ENCODE measurements at regions not wholly inside any gene's neighbourhood (a gene's known extent, or its start where the extent isn't known, plus 50 kb on each side); places are given as distances from the start of the nearest gene placed in this dataset.

DNA sequence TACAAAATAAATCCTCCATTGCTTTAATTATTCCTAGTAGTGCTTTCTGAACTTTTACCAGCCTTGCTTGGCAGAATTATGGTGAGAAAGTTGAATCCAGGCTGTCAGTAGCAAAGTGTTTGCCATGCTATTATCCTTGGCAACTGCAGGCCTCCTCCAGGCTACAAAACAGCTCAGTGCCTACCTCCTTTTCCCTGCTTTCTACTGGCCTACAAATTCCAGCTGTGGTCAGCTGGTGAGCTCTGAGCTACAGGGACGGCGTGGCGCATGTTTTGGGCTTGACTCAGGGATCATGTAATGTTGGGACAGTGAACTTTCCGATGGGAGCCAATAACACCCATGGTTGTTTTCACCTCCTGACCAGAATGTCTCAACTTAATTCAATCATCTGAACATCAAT is 456.1 kb upstream of the ADAMTS5 start:
- peak; percentile 87 to 90 for DNase-seq

DNA sequence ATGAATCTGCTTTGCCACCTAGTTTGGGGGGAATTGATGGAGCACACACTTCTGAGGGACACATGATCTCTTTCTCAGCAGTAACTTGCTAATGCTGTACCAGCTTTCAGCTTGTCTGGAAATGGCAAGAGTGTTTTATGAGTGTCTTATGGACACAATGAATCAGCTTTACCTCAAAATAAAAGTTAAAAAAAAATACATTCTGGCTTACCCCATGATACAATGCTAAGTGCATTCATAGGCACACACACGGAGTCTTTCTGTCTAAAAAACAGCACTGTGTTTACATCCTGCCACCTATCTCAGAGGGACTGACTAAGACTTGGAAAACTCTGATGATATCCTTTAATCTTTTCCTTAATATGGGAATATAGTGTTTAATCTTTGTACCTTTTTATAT is 455.5 kb upstream of the ADAMTS5 start:
- no peaks in the 10 kb centered on the region for H3K79me2 ChIP-seq (ENCODE audit: control insufficient read depth, insufficient read depth, low read length, poor library complexity)
- H2AFZ ChIP-seq (ENCODE audit: insufficient read depth, low read length, poor library complexity), result no peak overlapping the region
- no peak overlapping the region for H3K18ac ChIP-seq (ENCODE audit: low read length)
- H3K9me3 ChIP-seq (ENCODE audit: insufficient read depth, low read depth, low read length), result no peaks in the 10 kb centered on the region
- no peaks in the 10 kb centered on the region for H3K36me3 ChIP-seq (ENCODE audit: control insufficient read depth in 1 of 2, insufficient read depth in 2 of 2, low read length in 2 of 2)
- no peak overlapping the region for H3K9ac ChIP-seq (ENCODE audit: low read length)
- H3K4me3 ChIP-seq (ENCODE audit: low read depth, low read length), result no peak overlapping the region
- no peak overlapping the region for H2AK5ac ChIP-seq (ENCODE audit: low read length)
- no peak overlapping the region for H3K4ac ChIP-seq (ENCODE audit: low read depth, low read length)
- peaks cover 7% of the 10 kb centered on the region for H3K79me1 ChIP-seq (ENCODE audit: low read length)
- no peak overlapping the region for H2BK5ac ChIP-seq (ENCODE audit: low read depth, low read length, poor library complexity)
- no peak overlapping the region for H3K23ac ChIP-seq (ENCODE audit: low read length)
- no peak overlapping the region for H4K8ac ChIP-seq (ENCODE audit: low read depth, low read length)
- H4K12ac ChIP-seq (ENCODE audit: low read depth, low read length), result no peak overlapping the region
- no peak for DNase-seq
- no CpG with 5 or more reads among the region's 1 CpG for WGBS (ENCODE audit: extremely low coverage, insufficient coverage, insufficient read length)
- peaks cover 6% of the 10 kb centered on the region in 2 experiments for H3K4me1 ChIP-seq (ENCODE audit: control insufficient read depth in 1 of 2, insufficient read depth in 2 of 2, low read length in 2 of 2)
- H3K27ac ChIP-seq (ENCODE audit: low read depth, low read length), result no peak overlapping the region
- H4K91ac ChIP-seq (ENCODE audit: low read depth, low read length), result peak overlapping the region; percentile 37
- H3K4me2 ChIP-seq (ENCODE audit: low read length), result no peak overlapping the region
- no peak overlapping the region for H2BK120ac ChIP-seq (ENCODE audit: insufficient read depth, low read length, poor library complexity)
- H3K14ac ChIP-seq (ENCODE audit: low read length), result no peak overlapping the region
- H2BK12ac ChIP-seq (ENCODE audit: low read length), result no peak overlapping the region
- no peaks in the 10 kb centered on the region for H3K27me3 ChIP-seq (ENCODE audit: insufficient read depth, low read length)

More for the DNA sequence above, 456.1 kb upstream of the ADAMTS5 start:
- H3K79me1 ChIP-seq (ENCODE audit: low read length), result peaks cover 7% of the 10 kb centered on the region
- H3K36me3 ChIP-seq (ENCODE audit: control insufficient read depth in 1 of 2, insufficient read depth in 2 of 2, low read length in 2 of 2), result no peaks in the 10 kb centered on the region
- no peak overlapping the region for H4K12ac ChIP-seq (ENCODE audit: low read depth, low read length)
- no peak overlapping the region for H3K9ac ChIP-seq (ENCODE audit: low read length)
- H3K79me2 ChIP-seq (ENCODE audit: control insufficient read depth, insufficient read depth, low read length, poor library complexity), result no peaks in the 10 kb centered on the region
- H2BK5ac ChIP-seq (ENCODE audit: low read depth, low read length, poor library complexity), result no peak overlapping the region
- H2AFZ ChIP-seq (ENCODE audit: insufficient read depth, low read length, poor library complexity), result no peak overlapping the region
- H3K27me3 ChIP-seq (ENCODE audit: insufficient read depth, low read length), result no peaks in the 10 kb centered on the region
- no peak overlapping the region for H2AK5ac ChIP-seq (ENCODE audit: low read length)
- H4K91ac ChIP-seq (ENCODE audit: low read depth, low read length), result no peak overlapping the region
- no peak overlapping the region for H3K4me2 ChIP-seq (ENCODE audit: low read length)
- WGBS (ENCODE audit: extremely low coverage, insufficient coverage, insufficient read length), result no CpG with 5 or more reads among the region's 4 CpGs
- H3K4me3 ChIP-seq (ENCODE audit: low read depth, low read length), result no peak overlapping the region
- no peak overlapping the region for H3K27ac ChIP-seq (ENCODE audit: low read depth, low read length)
- H3K4ac ChIP-seq (ENCODE audit: low read depth, low read length), result no peak overlapping the region
- no peak overlapping the region for H2BK120ac ChIP-seq (ENCODE audit: insufficient read depth, low read length, poor library complexity)
- no peak overlapping the region for H3K14ac ChIP-seq (ENCODE audit: low read length)
- H3K4me1 ChIP-seq (ENCODE audit: control insufficient read depth in 1 of 2, insufficient read depth in 2 of 2, low read length in 2 of 2), result peaks cover 6% of the 10 kb centered on the region in 2 experiments
- no peak overlapping the region for H2BK12ac ChIP-seq (ENCODE audit: low read length)
- H3K23ac ChIP-seq (ENCODE audit: low read length), result no peak overlapping the region
- no peaks in the 10 kb centered on the region for H3K9me3 ChIP-seq (ENCODE audit: insufficient read depth, low read depth, low read length)
- H4K8ac ChIP-seq (ENCODE audit: low read depth, low read length), result no peak overlapping the region
- no peak overlapping the region for H3K18ac ChIP-seq (ENCODE audit: low read length)

DNA sequence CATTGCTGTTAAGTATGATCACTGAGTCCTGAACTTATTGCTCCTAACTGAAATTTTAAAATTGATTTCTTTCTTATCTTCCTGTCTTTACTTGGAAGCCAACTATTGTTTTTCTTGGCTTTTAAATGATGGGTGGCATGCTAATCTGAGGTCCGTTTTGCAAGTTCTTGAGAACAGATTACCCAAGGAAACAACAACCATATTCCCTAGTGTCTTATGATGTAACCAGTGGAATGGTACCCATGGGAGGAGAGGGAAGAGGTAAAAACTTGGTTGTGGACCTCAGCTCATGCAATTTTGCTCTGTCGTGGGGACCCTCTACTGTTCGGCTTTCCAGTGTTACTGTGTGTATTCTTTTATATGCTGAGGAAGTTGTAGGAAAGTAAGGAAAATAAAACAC is 454.8 kb upstream of the ADAMTS5 start:
- no peak overlapping the region for H4K8ac ChIP-seq (ENCODE audit: low read depth, low read length)
- no peaks in the 10 kb centered on the region for H3K27me3 ChIP-seq (ENCODE audit: insufficient read depth, low read length)
- H4K12ac ChIP-seq (ENCODE audit: low read depth, low read length), result no peak overlapping the region
- H3K4me1 ChIP-seq (ENCODE audit: control insufficient read depth in 1 of 2, insufficient read depth in 2 of 2, low read length in 2 of 2), result peaks cover 6% of the 10 kb centered on the region in 2 experiments
- H3K79me1 ChIP-seq (ENCODE audit: low read length), result peaks cover 7% of the 10 kb centered on the region
- no peak overlapping the region for H2BK5ac ChIP-seq (ENCODE audit: low read depth, low read length, poor library complexity)
- H3K4me3 ChIP-seq (ENCODE audit: low read depth, low read length), result no peak overlapping the region
- H3K4ac ChIP-seq (ENCODE audit: low read depth, low read length), result no peak overlapping the region
- H3K4me2 ChIP-seq (ENCODE audit: low read length), result no peak overlapping the region
- H3K36me3 ChIP-seq (ENCODE audit: control insufficient read depth in 1 of 2, insufficient read depth in 2 of 2, low read length in 2 of 2), result no peaks in the 10 kb centered on the region
- no peaks in the 10 kb centered on the region for H3K79me2 ChIP-seq (ENCODE audit: control insufficient read depth, insufficient read depth, low read length, poor library complexity)
- peaks cover 2% of the 10 kb centered on the region for H3K9me3 ChIP-seq (ENCODE audit: insufficient read depth, low read depth, low read length)
- H3K27ac ChIP-seq (ENCODE audit: low read depth, low read length), result no peak overlapping the region
- no peak overlapping the region for H2BK12ac ChIP-seq (ENCODE audit: low read length)
- WGBS (ENCODE audit: extremely low coverage, insufficient coverage, insufficient read length), result no CpG with 5 or more reads among the region's 3 CpGs
- no peak for DNase-seq
- no peak overlapping the region for H2AFZ ChIP-seq (ENCODE audit: insufficient read depth, low read length, poor library complexity)
- no peak overlapping the region for H2BK120ac ChIP-seq (ENCODE audit: insufficient read depth, low read length, poor library complexity)
- H4K91ac ChIP-seq (ENCODE audit: low read depth, low read length), result no peak overlapping the region
- no peak overlapping the region for H3K14ac ChIP-seq (ENCODE audit: low read length)
- H3K18ac ChIP-seq (ENCODE audit: low read length), result no peak overlapping the region
- H3K9ac ChIP-seq (ENCODE audit: low read length), result no peak overlapping the region
- peak overlapping the region; percentile 9 for H3K23ac ChIP-seq (ENCODE audit: low read length)
- H2AK5ac ChIP-seq (ENCODE audit: low read length), result no peak overlapping the region

DNA sequence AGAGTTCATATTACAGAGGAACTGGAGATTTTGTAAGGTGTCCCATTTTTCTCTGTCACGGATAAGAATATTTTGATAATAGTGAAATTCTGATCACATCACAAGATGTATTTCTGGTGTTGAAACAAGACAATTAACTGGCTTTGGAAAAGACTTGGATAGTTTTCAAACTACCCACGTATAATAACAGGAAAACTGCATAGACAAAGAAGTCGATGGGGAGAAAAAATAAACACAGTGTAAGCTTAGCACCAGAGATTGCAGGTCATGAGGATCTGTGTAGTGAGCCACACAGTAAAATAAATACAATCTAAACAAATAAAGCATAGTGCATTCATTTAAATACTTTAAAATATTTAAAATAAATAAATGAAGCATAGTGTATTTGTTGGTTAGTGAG is 452.3 kb upstream of the ADAMTS5 start:
- Histone ChIP-seq H2BK120ac (ENCODE audit: insufficient read depth, low read length, poor library complexity) (no peak overlapping the region), H2BK12ac (ENCODE audit: low read length) (no peak overlapping the region), H3K4me2 (ENCODE audit: low read length) (no peak overlapping the region), H3K4me3 (ENCODE audit: low read depth, low read length) (no peak overlapping the region), H3K4me1 (ENCODE audit: control insufficient read depth in 1 of 2, insufficient read depth in 2 of 2, low read length in 2 of 2) (peaks cover 0 to 3% of the 10 kb centered on the region in 2 experiments), H3K9me3 (ENCODE audit: insufficient read depth, low read depth, low read length) (peaks cover 2% of the 10 kb centered on the region), H3K27ac (ENCODE audit: low read depth, low read length) (no peak overlapping the region), H3K18ac (ENCODE audit: low read length) (no peak overlapping the region), H3K14ac (ENCODE audit: low read length) (no peak overlapping the region), H3K9ac (ENCODE audit: low read length) (no peak overlapping the region), H4K12ac (ENCODE audit: low read depth, low read length) (no peak overlapping the region), H2AK5ac (ENCODE audit: low read length) (no peak overlapping the region), H3K36me3 (ENCODE audit: control insufficient read depth in 1 of 2, insufficient read depth in 2 of 2, low read length in 2 of 2) (no peaks in the 10 kb centered on the region), H4K8ac (ENCODE audit: low read depth, low read length) (no peak overlapping the region), H3K79me1 (ENCODE audit: low read length) (no peaks in the 10 kb centered on the region), H3K4ac (ENCODE audit: low read depth, low read length) (no peak overlapping the region), H3K27me3 (ENCODE audit: insufficient read depth, low read length) (no peaks in the 10 kb centered on the region), H2AFZ (ENCODE audit: insufficient read depth, low read length, poor library complexity) (no peak overlapping the region), H3K79me2 (ENCODE audit: control insufficient read depth, insufficient read depth, low read length, poor library complexity) (no peaks in the 10 kb centered on the region), H3K23ac (ENCODE audit: low read length) (no peak overlapping the region), H2BK5ac (ENCODE audit: low read depth, low read length, poor library complexity) (no peak overlapping the region), H4K91ac (ENCODE audit: low read depth, low read length) (no peak overlapping the region)
- no peak for DNase-seq
- WGBS (ENCODE audit: extremely low coverage, insufficient coverage, insufficient read length), result no CpG with 5 or more reads among the region's 3 CpGs
